Activated T-cell treated with anti-CD3 and anti-CD28 coated beads, Interleukin-2, amount 50 U/mL, for 48 hours (primary cell): ENCODE measurements at regions not wholly inside any gene's neighbourhood (a gene's known extent, or its start where the extent isn't known, plus 50 kb on each side); places are given as distances from the start of the nearest gene placed in this dataset.
"Not testable (repeated sequence)": the region's sequence is repeated elsewhere in the genome, so short reads cannot be mapped to it uniquely, and the experiment has no call there.

Experiments
- DNase-seq, 2 experiments: peaks; one replicate each; pipeline ENCODE4 v3.0.0-alpha.2; 2020

DNA sequence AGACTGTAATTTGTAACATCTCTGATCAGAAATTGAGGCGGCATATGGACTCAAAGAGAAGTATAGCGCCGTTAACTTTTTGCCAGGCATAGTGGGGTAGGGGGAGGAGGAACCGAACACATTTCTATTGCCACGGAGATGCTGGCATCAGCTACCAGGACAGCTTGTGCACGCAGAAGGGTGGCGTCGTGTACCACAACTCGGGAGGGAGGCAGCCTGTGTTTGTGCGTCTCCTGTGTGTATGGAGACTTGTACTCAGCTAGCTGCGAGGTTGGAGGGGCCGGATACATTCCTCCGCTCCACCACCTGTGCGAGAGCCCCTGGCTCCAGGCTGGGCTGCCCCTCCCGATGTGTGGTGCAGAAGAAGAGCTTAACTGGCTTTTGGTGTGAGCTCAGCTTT lies 634.8 kb downstream of the TYW1 start:
- DNase-seq: no peak

DNA sequence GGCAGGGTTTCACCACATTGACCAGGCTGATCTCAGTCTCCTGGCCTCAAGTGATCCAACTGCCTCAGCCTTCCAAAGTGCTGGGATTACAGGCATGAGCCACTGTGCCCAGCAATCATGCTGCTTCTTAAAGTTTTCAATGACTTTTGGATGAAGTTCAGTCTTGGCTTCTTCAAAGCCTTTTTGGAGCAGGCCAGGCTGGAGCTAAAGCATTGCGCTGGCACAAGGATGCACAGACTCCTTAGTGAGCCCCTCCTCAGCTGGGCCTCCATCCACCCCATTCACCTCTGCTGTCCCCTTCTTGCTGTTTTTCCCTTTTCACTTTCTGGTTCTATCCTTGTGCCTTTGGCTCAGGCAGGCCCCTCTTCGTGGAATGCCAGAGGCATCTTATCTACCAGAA lies 638.6 kb downstream of the TYW1 start:
- DNase-seq: no peak

- DNase-seq: no peak
Measured at GRCh38 chr7:67636348-67637022, 639.9 kb downstream of the TYW1 start.

DNA sequence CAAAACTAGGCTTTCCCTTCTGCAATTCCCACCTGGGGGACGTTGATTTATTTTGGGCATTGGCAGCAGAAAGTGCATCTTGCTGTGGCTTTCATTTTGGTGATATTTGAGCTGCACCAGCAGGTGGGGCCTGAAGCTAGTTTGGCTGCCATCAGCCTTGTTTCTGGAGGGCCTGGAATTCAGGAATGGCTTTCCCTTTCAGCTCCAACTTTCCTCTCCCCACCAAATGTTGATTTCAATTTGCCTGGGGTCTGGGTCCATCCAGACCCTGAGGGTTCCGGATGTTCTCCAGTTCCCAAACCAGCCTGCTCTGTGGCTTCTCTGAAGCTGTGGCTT lies 640.4 kb downstream of the TYW1 start:
- no peak for DNase-seq

DNA sequence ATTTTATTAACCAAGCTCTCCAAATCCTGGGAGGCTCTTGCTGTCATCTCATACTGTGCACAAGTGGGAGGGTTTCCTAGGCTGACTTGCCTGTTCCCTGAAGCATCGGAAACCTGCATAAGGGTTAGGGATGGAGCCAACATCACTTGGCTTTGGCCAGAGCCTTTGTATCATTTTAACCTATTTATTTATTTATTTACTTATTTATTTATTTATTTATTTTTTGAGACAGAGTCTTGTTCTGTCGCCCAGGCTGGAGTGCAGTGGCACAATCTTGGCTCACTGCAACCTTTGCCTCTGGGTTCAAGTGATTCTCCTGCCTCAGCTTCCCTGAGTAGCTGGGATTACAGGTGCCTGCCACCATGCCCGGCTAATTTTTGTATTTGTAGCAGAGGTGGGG lies 645.9 kb downstream of the TYW1 start:
- not testable (repeated sequence) for DNase-seq

DNA sequence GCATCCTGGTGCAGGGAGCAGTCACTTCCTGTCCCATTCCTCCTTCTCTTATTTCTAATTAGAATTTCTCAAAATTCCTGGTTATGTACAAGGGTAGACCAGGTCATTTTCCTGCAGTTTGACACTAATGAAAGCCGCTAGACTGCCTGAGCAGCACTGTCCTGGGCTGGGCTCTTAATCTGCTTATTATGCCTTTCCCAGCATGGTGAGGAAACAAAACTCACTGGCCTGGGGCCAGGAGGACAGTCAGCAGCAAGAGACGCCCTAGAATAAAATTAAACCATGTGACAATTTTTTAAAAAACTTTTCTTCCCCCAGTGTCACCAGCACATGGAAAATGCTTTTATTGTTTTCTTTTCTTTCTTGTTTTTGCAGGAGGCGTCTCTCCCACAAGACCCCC lies 647.5 kb downstream of the TYW1 start:
- no peak for DNase-seq

DNA sequence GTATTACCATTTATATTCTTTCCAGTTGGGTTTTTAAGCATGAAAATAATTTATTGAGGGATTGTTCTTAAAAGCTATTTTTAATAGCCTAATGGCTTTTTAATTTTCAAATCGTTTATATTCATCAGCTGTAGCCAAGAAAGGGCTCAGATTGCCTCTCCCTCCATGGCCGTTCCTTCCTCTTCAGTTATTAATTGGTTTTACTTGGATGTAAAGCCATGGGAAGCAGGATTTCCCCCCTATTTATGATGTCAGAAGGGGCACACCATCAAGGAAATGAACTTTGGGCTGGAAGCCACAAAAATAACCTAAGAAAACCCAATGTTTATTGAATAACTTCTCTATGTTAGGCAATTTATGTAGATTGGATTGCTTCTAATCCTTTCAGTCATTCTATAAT lies 656.3 kb downstream of the TYW1 start:
- DNase-seq: no peak

DNA sequence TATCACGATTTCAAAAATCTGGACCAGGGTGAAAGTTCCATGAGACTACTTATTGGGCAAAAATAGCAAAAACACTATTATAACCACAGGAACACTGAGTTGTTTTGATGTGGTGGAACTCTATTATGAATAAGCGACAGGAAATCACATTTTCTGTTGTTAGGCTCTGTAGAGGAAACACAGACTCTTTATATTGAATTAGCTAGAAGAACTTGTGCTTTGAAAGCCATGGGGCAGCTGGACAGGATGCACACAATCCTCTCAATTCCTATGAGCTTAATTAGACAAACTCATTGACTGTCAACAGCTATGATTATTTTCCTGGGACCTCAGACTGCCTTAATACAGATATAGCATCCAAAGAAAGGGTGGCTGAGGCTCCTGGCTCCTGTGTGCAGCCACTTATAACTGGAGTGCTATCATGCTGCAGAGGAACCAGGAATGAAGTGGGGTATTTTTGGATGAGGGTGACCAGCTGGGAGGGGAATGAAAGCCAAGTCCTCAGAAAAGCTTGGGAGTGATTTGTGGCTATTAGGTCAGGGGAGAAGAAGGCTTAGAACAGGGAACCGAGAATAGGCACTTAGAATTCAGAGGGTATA lies 657.3 kb downstream of the TYW1 start:
- no peak for DNase-seq

DNA sequence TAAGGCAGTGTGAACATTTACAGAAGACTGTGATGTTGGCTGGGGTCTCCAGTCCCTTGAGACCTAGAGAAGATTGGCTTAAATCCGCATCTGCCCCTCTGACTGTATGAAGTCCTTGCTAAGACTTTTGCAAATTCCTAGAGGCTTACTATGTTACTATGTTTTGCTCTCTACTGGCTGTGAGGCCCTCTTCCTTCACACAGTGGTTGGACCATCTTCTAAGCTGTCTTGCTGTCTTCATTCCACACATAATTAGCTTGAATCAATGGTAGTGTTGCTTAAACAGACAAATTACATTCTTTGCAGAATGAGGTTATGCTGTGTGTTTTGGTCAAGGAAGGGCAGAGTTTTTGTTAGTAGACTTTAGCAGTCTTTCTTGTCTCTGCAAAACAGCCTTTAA lies 658.0 kb downstream of the TYW1 start:
- DNase-seq: no peak

DNA sequence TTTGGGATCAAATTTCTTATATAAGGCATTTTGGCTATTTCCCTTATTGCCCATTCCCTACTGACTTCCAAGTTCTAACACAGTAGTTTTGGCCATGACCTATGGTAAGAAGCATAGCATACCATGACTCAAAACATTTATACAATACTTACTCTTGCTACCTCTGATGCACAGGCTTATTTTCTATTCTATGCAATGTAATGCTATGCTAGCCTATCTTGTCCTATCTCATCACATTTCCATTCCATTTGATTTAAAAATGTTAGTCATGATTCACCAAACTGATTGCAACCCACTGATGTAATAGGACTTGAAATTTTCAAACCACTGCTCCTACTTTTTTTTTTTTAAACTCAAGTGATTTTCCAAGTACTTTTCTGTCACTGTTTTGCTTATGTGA lies 658.5 kb downstream of the TYW1 start:
- DNase-seq: no peak

DNA sequence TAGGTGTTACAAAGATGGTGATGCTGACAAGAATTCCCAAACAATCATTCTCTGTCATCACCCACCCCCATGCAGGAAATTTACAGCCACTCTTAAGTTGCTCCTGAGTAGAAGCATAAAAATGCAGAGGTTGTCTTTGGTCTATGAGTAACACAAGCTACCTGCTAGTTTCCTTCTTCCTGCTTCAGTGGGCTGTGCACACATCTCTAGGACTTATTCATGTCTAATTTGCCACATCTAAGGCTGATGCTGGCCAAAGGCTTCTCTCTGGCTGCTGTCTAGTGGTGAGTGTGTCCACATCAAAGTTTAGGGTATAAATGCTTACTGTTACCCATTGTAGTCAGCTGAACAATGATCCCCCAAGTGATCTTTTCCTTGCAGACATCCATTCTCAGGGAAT lies 662.5 kb downstream of the TYW1 start:
- no peak for DNase-seq

DNA sequence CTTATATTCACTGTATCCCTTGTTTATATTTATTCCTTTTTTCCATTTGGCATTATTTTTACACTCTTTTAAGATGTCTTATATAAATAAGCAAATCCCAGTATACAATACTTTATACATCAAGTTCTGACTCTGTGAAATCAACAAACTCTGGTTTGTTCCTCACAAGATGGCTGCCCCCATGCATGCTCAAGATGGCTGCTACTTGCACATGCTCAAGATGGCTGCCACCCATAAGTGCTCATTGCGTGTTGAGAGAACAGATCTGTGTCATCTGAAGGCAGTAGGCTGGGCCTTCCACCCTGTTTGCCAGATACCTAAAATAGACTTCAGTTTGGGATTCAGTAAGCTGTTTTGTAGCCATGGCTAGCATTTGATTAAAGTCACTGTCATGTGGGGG lies 666.2 kb downstream of the TYW1 start:
- no peak for DNase-seq

- DNase-seq: no peak
Measured at GRCh38 chr7:67663644-67664043, 667.0 kb downstream of the TYW1 start.

GRCh38 chr7:67666359-67666758 lies 669.7 kb downstream of the TYW1 start:
- not testable (repeated sequence) for DNase-seq

DNA sequence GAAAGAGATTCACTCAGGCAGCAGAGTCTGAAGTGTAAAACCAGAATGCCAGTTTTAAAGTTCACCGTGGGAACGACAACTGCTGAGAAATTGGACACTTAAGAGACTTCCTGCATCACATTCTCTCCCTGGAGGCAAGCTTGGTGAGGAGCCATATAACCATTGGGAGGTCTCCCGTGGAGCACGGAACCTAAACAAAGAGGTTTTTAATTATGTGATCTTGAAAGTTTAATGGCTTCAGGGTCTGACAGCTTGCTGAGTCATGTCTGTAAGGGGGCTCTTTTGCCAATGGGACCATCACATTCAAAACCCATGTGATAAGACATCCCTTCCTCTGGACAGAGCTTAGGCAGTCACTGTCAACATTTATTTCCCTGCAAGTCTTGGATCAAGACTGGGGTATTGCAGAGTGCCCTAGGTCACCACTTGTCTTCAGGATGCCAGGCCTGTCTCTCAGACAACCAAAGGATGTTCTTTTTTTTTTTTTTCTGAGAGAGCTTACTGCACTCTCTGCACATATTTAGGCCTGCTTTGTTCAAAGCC lies 674.4 kb downstream of the TYW1 start:
- no peak for DNase-seq

GRCh38 chr7:67673861-67674260 lies 677.2 kb downstream of the TYW1 start:
- DNase-seq: no peak

- not testable (repeated sequence) for DNase-seq
Measured at GRCh38 chr7:67674862-67675261, 678.2 kb downstream of the TYW1 start.

DNA sequence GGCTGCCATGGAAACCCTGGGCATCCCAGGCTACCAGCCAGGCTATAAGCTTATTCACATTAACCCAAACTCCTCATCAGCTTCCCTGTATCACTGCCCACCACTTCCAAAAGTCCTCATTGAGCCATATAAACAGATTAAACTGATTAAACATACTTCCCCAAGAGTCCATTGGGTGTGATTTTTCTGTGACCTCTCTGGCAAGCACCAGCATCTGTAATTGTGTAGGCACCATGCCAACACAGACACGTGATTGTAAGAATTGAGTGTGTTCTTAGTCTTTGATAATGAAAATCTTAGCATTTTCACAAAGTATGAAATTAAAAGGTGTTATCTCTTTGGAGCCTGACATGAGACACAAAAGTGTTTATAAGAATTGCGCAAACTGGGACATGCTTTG lies 679.3 kb downstream of the TYW1 start:
- no peak for DNase-seq

- no peak for DNase-seq
Measured at GRCh38 chr7:67678419-67678818, 681.8 kb downstream of the TYW1 start.

DNA sequence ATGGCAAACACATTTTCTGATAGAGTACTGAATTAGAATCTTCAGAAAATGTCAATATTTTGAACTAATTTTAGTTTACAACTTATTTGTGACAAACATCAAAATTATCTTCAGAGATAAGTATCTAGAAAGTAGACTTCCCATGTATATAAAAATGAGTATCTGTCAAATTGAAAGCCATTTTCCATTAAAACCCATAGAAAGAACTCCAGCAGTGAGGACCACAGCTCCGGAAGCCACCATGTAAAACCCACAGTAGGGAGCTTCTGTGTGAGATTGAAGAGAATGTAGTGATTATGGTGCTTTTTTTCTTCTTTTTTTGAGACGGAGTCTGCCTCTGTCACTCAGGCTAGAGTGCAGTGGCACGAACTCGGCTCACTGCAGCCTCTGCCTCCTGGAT lies 687.0 kb downstream of the TYW1 start:
- DNase-seq: no peak

DNA sequence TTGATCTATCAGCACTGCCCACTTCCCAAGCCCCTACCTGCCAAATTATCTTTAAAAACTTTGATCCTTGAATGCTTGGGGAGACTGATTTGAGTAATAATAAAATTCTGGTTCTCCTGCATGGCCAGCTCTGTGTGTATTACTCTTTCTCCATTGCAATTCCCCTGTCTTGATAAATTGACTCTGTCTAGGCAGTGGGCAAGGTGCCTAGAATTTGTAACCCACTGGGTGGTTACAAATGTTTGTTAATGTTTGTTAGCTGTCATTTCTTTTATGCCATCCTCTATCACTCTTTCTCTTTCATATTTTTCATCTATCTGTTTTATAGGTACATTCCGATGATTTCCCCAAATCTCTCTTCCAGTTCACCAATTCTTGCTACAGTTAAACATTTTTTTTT lies 694.1 kb downstream of the TYW1 start:
- no peak for DNase-seq

DNA sequence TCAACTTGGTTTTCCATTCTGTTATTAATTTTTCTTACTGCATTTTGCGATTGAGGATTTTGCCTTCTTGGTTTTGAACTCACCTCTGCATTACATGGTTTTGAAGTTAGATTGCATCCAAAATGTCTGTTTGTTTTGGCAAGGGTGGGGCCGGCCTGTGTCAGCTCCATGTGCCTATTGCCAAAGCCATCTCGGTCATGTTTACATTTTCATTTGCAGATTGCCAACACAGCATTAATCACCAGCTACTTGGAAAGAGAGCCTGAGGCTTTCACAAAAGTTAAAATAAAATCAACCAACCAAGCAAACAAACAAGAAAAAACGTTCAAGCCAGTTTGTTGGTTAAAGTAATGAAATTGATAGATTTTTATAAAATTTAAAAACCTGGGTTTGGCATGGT lies 695.8 kb downstream of the TYW1 start:
- DNase-seq: no peak

GRCh38 chr7:67696124-67696523 lies 699.5 kb downstream of the TYW1 start:
- no peak for DNase-seq

- DNase-seq: no peak
Measured at GRCh38 chr7:67696878-67697277, 700.2 kb downstream of the TYW1 start.

GRCh38 chr7:67698354-67698753 lies 701.7 kb downstream of the TYW1 start:
- no peak for DNase-seq
